WTC11 (cell line): ENCODE measurements at regions not wholly inside any gene's neighbourhood (a gene's known extent, or its start where the extent isn't known, plus 50 kb on each side); places are given as distances from the start of the nearest gene placed in this dataset.

Experiments used
- CREB1 ChIP-seq: sonication (generic); formaldehyde crosslinking; IDR thresholded peaks from 2 replicates; pipeline ENCODE4 v1.8.0; 2023; ENCODE audit warnings: mild to moderate bottlenecking, missing genetic modification reagents
- KAT7 ChIP-seq: sonication (generic); formaldehyde crosslinking; IDR thresholded peaks from 2 replicates; pipeline ENCODE4 v1.8.1; 2023; ENCODE audit warnings: missing genetic modification reagents, mild to moderate bottlenecking, borderline replicate concordance
- MYBL2 ChIP-seq: sonication (generic); formaldehyde crosslinking; IDR thresholded peaks from 2 replicates; pipeline ENCODE4 v1.8.1; 2023; ENCODE audit warnings: mild to moderate bottlenecking, moderate library complexity, missing genetic modification reagents
- NFYB ChIP-seq: sonication (generic); formaldehyde crosslinking; conservative IDR thresholded peaks from 2 replicates; pipeline ENCODE4 v1.8.0; 2022; ENCODE audit warnings: low read depth, missing genetic modification reagents
- TF ChIP-seq, protein P1 (sequence below): fragments of 200-600 bp; IDR thresholded peaks from 2 replicates; pipeline ENCODE4 v1.8.0; 2022; ENCODE audit warnings: antibody characterized with exemption

DNA sequence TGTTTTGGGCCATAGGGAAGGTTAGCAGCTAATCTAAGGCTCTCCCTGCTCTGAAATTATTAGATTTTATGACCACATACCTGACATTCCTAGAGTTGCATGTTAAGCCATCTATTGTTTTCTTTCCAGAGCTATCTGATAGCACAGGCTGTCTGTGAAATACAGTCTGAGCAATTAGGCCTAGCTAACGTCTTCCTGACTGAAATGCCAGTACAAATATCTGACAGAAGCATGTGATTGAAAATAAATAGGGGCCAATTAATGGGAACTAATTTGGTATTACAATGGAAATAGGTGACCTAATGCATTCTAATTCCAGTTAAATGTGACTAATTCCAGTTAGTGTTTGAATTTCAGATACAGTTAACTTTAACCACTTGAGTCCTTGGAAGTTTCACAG is 115.2 kb downstream of the C12orf75 start:
- no peak for TF ChIP-seq KAT7 (CRISPR knock-in tag)
- TF ChIP-seq MYBL2 (CRISPR knock-in tag) = no peak
- TF ChIP-seq NFYB (CRISPR knock-in tag) = no peak
- TF ChIP-seq, protein P1, sequence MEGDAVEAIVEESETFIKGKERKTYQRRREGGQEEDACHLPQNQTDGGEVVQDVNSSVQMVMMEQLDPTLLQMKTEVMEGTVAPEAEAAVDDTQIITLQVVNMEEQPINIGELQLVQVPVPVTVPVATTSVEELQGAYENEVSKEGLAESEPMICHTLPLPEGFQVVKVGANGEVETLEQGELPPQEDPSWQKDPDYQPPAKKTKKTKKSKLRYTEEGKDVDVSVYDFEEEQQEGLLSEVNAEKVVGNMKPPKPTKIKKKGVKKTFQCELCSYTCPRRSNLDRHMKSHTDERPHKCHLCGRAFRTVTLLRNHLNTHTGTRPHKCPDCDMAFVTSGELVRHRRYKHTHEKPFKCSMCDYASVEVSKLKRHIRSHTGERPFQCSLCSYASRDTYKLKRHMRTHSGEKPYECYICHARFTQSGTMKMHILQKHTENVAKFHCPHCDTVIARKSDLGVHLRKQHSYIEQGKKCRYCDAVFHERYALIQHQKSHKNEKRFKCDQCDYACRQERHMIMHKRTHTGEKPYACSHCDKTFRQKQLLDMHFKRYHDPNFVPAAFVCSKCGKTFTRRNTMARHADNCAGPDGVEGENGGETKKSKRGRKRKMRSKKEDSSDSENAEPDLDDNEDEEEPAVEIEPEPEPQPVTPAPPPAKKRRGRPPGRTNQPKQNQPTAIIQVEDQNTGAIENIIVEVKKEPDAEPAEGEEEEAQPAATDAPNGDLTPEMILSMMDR = no peak
- no peak for TF ChIP-seq CREB1 (CRISPR knock-in tag)
